AG20443 (cell line): ENCODE measurements at regions not wholly inside any gene's neighbourhood (a gene's known extent, or its start where the extent isn't known, plus 50 kb on each side); places are given as distances from the start of the nearest gene placed in this dataset.

Experiments
- DNase-seq: peaks from one replicate; pipeline ENCODE4 v3.0.0; 2012; ENCODE audit warnings: low spot score, mixed read lengths

DNA sequence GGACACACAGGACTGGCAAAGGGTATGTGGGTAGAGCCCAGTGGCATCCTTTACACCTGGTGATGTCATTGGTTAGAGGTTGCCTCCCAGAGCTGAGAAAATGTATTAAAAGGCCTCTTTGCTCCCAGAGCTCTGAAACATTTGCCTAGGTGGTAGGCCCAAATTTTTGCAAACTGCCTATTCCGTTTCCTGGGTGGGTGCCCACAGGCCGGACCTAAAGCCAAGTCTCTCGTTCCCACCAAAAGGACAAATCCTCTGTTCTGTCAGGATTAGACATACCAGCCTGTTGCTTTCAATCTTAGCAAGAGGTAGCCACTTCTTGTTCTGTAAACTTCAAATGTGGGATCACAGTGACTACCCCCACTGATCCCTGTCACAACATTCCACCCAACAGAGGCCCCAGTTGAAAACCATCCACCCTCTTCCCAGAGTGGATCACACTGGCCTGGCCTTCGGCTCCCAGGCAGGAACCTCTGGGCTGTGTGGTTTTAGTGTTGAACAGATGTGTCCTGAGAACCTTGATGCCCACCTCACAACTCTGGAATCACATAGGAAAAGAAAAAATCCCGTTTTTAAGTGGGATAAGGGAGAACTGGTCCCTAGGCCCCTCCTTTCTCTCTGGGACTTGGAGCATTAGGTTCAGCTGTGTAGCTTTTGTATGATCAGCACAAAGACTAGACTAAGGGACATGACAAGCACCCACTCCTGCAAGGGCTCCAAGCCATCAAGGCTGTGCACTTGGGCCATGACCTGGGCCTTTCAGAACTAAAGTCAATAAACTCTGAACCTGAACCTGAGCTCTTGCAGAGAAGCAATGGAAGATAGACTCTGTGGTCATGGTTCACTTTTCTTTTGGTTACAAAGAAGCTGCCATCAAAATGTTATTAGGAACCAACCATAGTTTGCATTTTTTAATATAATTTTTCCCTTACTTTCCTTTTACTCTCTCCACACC lies 211.3 kb downstream of the CYP26B1 start:
- peak; percentile 4 for DNase-seq

DNA sequence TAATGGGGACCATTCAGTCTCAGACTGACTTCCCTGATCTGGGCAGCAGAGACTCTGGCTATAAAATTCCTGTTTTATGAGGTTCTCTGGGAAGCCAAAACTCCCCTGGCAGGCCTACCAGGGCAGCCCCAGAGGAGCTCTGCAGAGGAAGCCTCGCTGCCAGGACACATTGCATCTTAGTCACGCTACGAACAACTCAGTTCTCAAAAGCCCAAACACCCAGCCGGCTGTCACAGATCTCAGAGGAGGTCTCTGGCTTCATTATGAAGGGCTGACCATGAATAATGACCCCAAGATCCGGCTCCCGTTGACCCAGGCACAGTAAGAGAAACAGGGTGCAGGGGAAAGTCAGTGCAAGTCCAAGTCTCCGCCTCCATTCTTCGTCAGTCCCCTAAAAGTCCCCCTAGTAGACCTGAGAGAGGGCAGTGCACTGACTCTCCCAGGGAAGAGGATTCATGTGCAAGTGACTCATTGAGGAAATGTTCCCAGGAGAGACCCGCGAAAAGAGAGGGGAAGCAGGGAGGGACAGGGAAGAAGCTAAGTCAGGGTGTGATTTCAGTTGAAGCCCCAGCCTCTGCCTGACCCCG lies 212.3 kb downstream of the CYP26B1 start:
- DNase-seq: peak; percentile 87

DNA sequence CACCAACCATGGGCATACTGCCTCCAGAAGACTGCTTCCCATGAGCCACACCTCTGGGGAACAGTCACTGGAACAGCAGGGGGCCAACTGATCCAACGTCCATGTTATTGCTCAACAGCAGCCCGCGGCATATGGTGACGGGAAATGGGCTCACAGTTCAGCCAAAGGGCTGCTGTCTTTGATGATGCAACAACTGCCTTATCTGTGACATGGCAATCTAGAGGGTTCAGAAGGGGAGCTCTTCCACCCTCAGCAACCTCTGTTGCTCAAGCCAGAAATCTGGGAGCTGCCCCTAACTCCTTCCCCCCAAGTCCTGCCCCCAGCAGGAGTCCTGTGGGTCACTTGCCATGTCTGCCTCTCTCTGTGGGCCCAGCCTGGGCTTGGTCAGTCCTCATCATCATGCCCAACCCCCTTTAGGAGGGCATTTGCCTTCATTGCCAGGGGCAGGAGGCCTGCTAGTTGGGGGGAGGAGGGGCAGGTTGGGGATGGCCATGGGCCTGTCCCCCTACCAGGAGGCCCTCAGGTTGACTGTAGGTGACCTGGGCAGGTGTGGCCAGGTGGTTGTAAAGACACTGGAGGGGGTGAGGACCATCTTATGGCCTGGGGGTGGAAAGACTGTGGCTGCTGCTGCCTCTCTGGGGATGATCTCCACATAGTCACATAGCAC lies 212.9 kb downstream of the CYP26B1 start:
- peak; percentile 58 for DNase-seq

DNA sequence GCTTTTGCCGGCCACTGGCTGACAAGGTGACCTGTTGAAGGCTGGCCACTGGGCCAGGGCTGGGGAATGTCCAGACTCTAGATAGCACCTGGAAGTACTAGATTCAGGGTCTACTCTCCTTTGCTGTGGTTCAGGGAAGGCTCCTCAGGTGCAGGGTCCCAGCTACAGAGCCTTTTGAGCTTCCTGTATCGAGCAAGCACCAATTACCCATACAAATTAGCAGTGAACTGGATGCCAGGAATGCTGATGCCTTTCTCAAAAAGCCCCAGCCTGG lies 213.4 kb downstream of the CYP26B1 start:
- no peak for DNase-seq

DNA sequence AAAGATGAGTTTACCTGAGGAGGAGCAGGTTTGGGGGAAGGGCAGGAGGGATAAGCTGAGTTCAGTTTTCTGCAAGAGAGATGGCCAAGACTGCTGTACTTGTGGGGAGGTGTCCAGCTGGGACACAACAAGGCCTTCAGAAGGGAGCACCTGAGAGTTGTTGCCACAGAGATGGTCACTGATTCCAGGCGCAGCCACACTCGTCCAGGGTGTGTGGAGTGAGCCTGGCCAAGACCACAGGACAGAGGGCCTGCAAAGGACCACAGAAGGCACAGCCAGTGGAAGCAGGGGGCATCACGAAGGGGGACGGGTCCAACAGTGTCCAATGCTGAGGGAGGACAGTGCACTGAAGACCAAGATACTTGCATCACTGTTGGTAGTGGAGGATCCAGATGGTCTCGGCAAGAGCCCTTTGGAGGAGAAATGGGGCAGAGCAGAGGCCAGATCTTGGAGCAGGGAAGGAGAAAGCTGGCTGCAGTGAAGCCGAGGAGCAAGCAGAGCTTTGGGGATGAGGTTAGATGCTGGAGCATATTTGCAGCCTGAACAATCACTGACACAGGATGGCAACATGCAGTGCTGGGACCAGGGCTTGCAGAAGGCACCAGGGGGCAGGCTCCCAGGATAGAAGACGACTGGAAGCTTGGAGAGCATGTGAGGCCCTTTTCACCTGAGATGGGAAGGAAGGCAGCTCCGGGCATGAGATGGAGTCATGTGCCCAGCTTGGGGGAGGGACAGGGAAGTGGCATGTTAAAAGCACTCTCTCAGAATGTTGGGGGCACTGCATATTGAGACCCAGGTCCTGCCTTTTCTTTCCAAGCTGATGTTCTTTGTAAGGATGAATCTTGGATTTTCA lies 214.0 kb downstream of the CYP26B1 start:
- peak; percentile 81 for DNase-seq

DNA sequence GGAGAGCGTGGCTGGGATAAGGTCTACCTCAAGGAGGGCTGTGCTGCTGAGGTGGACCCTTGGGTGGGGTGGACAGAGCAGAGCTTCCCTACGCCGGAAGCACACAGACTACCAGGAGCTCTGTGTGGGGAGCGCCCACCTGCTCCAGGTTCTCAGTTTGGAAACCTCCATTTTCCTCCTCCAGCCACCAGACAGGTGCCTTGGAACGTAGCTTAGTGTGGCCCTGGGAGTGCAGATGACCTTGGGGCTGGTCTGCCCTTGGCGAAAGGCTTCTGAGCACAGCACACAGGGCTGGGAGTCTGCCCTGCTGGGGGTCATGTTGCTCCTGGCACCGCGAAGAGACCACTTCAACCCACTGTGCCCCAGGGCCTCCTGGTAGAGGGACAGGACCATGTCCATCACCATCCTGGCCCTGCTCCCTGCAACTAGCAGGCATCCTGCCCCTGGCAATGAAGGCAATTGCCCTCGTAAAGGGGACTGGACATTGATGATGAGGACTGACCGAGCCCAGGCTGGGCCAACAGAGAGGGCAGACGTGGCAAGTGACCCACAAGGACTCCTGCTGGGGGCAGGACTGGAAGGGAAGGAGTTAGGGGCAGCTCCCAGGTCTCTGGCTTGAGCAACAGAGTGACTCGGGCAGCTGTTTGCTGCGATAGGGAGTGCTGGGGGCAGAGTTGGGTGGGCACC lies 214.7 kb downstream of the CYP26B1 start:
- peak; percentile 2 for DNase-seq

DNA sequence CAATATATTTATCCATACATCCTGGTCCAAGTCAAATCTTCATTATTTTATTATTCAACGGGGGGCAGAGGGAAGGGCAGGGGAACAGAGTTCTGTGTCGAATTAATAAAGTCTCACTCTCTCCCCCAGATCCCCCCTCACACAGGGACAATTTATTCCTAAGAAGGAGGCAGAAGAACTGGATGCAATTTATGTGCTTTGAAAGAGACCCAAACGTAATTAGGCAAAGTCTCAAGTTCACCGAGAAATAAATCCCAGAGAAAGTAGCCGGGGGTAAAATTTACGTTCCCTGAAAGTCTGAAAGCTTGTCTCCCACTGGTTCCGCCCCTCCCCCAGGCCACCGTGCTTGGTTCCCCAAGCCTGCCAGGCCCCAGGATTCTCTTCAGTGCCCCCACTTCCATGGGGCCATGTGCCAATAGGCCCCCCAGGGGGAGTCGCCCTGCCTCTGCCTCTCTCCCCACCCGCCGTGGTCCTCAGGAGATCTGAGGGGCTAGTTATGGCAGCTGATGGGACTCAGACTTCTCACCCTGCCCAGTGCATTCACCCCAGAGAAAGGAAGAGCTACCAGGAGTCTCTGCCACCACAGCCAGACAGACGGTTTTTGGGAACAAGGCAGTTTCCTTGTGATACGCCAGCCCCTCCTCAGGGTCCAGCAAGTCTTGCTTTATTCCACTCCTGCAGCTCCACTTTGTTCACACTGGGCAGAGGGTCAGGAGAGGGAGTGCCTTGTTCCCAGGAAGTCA lies 215.5 kb downstream of the CYP26B1 start:
- DNase-seq: no peak

DNA sequence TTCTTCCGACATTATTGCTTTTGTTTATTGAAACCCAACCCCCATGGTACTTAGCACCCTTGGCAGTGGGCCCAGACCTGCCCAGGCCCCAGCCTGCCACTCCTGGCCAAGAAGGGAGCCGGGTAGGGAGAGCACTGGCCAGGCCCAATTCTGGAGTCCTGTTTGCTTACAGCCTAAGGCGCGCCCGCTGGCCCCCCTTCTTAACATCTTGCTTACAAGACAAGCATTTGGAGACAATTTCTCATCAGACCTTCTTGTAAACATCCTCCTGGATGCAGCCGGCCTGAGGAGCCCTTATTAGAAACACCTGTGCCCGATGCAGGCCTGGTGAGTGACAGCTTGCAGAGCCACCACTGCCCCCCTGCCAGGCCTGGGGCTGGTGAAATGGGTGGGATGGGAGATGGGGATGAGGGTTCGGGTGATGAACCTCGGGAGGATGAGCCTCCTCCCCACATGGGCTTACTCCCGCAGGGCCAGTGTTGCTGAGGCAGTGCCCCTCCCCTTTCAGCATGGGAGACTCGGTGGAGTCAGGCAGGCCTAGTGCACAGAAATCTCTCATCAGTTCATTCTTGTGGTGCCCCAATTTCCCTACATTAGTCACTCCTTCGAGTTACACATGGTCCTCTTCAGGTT lies 217.5 kb downstream of the CYP26B1 start:
- DNase-seq: peak; percentile 64

DNA sequence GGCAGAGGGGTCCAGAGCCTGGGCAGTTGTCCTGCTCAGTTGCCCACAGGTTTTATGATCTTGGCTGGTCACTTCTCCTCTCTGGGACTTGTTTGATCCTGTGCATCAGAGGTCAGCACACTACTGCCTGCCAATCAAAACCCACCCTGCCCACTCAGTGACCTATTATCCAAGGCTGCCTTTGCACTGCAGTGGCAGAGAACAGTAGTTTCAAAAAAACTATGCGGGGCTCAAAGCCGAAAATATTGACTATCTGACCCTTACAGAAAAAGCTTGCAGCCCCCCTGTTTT lies 218.2 kb downstream of the CYP26B1 start:
- no peak for DNase-seq

DNA sequence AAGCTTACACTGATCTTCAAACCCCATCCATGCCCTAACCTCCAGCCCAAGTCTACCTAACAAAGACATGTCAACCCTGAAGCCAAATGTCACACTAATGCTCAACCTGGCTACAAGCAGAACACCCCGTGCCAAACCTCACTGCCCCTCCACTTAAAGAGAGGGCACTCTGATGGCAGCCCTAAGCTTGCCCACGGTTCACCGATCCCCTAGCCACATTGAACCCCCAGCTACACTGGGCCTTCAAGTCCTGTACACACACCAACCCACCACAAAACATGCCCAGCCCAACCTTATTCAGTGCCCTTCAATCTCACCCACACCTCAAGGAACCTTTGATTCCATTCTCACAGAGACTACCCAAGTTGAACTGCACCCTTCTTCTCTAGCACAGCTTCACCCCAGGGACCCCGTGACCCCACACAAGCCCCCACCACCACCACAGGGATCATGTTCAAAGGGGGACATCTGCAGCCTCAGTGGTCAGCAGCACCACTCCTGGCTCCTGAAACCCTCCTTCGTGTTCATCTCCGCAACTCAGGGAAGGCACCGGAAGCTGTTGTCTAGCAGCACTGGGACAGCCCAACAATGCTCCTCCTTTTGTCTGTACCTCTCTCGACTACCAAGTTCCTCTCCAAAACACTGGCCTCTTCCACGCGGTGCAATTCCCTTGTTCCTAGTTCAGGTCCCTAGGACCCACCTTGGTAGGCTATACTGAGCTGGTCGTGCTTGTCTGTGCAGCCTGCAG lies 218.8 kb downstream of the CYP26B1 start:
- peak; percentile 5 for DNase-seq

DNA sequence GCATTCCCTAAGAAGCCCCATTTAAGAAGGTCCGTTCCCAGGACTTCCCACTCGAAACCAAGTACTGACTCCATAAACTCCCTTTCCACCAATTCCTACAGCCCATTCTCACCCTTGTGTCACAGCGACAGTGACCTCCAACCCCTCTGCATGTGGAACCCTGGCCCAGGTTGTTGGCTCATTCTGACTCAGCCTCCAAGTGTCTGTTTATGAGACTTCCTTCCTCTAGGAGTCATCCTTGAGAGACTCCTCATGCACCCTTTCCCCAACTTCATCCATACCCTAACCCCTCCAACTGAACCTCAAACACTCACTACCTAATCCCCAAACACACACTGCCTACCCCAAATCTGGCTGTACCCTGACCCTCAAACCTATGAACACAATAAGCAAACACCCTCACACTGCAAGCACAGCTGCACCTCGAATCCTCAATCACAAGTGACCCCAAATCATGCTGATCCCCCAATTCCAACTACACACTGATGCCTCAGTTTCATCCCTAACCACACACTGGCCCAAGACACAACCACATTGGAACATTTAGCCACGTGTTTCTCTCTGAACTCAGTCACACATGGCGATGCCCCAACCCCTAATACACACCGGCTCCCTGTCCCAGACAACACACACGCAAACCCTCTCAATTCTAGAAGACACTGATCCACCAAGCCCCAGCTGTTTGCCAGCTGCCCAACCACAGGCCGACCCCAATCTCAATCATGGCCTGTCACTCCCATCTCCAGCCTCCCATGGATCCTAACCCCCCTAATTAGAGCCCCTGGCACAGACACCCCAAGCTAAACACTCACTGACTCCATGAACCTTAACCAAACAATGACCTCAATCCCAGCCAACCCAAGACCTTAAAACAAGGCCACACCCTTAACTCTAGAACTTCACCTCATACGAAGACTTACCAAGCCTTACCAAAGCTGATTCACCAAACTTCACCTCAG lies 219.6 kb downstream of the CYP26B1 start:
- DNase-seq: peak; percentile 5

DNA sequence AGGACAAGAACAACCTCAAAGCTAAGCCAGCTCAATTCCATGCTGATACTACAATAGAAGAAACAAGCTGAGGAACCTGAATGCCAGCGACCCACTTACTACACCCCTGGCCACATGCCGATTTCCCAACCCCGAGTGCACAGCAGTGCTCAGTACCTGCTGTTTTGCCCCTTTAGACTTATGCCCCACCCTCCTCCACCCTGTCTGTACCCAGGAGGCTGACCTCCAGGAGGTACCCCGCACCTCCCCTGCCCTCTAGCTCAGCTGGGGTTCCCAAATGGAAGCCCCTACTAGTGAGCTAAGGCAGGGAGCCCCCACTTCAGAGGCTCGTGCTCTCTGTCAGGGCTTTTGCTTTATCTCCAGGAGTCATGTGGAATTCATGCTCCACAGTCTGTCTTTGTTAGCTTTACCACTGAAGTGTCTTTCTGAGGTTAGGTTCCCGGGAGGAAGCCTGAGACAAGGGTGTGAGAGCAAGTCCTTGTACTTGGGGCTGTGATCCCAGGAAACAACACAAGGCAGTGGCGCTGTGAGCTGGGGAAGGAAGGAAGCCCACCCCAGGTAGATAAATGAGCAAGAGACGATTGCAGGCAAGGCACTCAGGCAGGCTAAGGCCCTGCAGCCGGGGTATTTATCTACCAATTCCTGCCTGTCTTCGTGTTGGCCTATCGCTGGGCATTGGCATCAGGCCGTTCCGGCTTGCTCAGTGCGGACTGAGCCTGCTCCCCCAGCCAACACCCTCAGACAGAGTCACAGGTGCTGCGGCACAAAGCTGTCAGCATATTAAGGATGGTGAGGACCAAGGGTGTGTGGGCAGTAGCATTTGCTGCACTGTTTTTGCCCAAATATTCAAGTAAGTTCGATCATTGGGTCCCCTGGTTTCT lies 220.5 kb downstream of the CYP26B1 start:
- DNase-seq: no peak

DNA sequence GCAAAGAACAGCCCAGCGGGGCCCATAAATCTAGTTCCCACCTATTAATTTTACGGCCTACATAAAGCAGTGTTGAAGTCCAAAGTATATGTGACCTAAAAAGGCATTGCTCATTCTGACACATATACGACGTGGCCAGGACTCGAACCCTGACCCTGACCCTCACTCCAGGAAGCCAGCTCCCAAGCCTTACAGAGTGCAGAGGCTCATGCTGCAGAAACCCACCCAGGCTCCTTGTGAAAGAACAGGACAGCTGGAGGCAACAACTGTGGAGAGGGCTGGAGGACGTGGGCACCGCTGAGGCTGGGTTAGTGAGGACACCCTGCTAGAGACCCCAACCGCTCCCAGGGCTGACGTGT lies 221.6 kb downstream of the CYP26B1 start:
- DNase-seq: no peak

DNA sequence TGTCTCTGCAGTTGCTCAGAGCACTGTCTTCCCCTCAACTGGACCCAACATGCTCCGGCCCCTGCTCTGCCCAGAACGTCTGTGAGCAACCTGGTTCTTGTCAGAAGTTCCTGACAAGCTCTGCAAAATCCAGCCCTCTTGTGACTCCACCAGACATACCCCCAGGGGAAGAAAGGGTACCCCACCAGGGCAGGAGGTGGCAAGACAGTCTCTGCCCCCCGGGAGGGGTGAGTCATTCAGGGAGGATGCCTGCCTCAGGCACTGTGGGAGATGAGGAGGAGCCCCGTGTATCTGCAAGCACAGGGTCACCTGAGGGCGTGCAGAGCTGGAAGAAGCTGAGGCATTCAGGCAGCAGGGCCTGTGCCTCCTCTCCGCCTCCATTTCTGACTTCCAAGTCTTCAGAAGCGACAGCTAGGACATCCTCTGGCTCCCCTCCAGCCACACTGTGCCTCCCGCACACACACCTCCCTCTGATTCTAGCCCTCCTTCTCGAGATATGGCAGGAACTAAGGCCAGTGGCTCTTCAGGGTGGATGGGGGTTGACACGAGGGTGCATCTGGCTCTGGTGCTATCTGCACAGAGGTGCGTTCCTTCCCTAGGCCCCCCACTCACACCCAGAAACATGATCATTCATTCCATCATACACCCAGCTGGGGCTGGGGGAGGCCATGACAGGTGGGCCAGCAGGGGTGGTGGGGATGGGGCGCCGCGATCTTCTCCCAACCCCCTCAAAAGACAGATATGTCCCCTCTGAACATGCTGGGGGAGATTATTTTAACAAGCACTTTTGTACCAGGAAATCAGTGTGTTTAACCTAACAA lies 222.2 kb downstream of the CYP26B1 start:
- DNase-seq: no peak

DNA sequence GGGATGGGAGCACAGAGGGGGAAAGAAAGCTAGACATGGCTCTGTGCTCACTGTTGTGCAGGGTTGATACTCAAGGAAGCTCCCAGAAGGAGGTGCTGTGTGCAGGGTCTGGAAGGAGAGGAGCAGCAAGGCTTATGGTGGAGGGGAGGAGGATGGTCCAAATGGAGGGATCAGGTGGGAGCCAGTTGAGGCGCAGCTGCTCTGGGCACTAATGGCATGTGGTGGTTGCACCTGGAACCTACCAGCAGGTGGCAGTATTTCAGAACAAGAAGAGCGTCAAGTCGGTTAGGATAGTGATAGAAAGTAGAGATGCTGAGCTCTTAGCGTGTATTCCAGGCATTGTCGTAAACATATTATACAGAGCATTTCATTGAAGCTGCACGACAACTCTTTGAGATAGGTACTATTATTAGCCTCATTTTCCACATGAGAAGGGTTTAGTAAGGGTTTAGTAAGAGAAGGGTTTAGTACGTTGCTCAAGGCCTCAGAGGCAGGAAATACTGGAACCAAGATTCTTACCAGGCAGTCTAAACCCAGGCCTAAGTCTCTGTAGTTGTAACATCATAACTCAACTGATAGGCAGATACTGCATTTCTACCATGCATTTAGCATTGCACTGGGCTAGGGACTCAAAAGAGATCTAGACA lies 223.7 kb downstream of the CYP26B1 start:
- DNase-seq: no peak

DNA sequence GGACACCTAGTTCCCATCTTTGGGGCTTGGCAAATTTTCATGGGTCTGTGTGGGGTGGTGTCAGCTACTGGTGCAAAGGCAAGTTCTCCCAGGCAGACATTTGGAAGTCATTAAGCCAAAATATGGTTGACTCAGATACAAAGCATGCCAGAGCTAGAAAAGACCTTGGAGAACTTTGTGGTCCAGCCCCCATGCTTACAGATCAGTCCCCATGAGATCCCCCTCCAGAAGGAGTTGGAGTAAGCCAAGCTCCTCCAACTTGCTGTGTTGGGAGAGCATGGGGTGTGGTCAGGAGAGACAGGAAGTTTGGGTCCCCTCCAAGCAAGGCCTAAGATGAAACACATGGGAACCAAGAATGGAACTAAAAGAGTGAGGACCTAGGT lies 224.5 kb downstream of the CYP26B1 start:
- peak; percentile 66 for DNase-seq
